ENCODE measurements at regions not wholly inside any gene's neighbourhood (a gene's known extent, or its start where the extent isn't known, plus 50 kb on each side); places are given as distances from the start of the nearest gene placed in this dataset.
A peak's percentile ranks its signal among the peaks of the same experiment; 100 is the strongest.
"Not testable (repeated sequence)": the region's sequence is repeated elsewhere in the genome, so short reads cannot be mapped to it uniquely, and the experiment has no call there.

- in situ Hi-C loops (cut with MboI; ENCODE audit: low sequenced_read_pairs), result no loop called here
- Histone ChIP-seq H3K4me1 (no peaks in the 10 kb centered on the region), H3K27me3 (ENCODE audit: low read depth) (no peaks in the 10 kb centered on the region), H3K9me3 (no peaks in the 10 kb centered on the region), H3K4me3 (no peak overlapping the region), H3K36me3 (replicated peaks) (no peaks in the 10 kb centered on the region)
- no peak for DNase-seq (ENCODE audit: low spot score in 2 of 2)
Observed at GRCh38 chr4:154033921-154034320, 245.0 kb upstream of the SFRP2 start.

GRCh38 chr4:154032914-154033313 lies 244.0 kb upstream of the SFRP2 start:
- Histone ChIP-seq H3K27me3 (ENCODE audit: low read depth) (no peaks in the 10 kb centered on the region), H3K4me1 (no peaks in the 10 kb centered on the region), H3K36me3 (replicated peaks) (no peaks in the 10 kb centered on the region), H3K9me3 (no peaks in the 10 kb centered on the region), H3K4me3 (no peak overlapping the region)
- in situ Hi-C loops (cut with MboI; ENCODE audit: low sequenced_read_pairs), result no loop called here
- DNase-seq (ENCODE audit: low spot score in 2 of 2), result no peak

- no peak for DNase-seq (ENCODE audit: low spot score in 2 of 2)
- Histone ChIP-seq H3K9me3 (no peaks in the 10 kb centered on the region), H3K27me3 (ENCODE audit: low read depth) (peaks cover 5% of the 10 kb centered on the region), H3K36me3 (replicated peaks) (no peaks in the 10 kb centered on the region), H3K4me3 (no peak overlapping the region), H3K4me1 (no peaks in the 10 kb centered on the region)
- in situ Hi-C loops (cut with MboI; ENCODE audit: low sequenced_read_pairs), result no loop called here
Observed at GRCh38 chr4:154030746-154031145, 241.9 kb upstream of the SFRP2 start.

GRCh38 chr4:154030152-154030551 lies 241.3 kb upstream of the SFRP2 start:
- in situ Hi-C loops (cut with MboI; ENCODE audit: low sequenced_read_pairs), result no loop called here

GRCh38 chr4:154029171-154029570 lies 240.3 kb upstream of the SFRP2 start:
- Histone ChIP-seq H3K4me1 (no peaks in the 10 kb centered on the region), H3K4me3 (no peak overlapping the region), H3K9me3 (no peaks in the 10 kb centered on the region), H3K36me3 (replicated peaks) (no peaks in the 10 kb centered on the region), H3K27me3 (ENCODE audit: low read depth) (peaks cover 5% of the 10 kb centered on the region)
- no peak for DNase-seq (ENCODE audit: low spot score in 2 of 2)
- in situ Hi-C loops (cut with MboI; ENCODE audit: low sequenced_read_pairs), result no loop called here

More at GRCh38 chr4:154030152-154030551, 241.3 kb upstream of the SFRP2 start:
- Histone ChIP-seq H3K4me3 (no peak overlapping the region), H3K27me3 (ENCODE audit: low read depth) (peaks cover 5% of the 10 kb centered on the region), H3K36me3 (replicated peaks) (no peaks in the 10 kb centered on the region), H3K9me3 (no peaks in the 10 kb centered on the region), H3K4me1 (no peaks in the 10 kb centered on the region)
- no peak for DNase-seq (ENCODE audit: low spot score in 2 of 2)

- Histone ChIP-seq H3K4me3 (no peak overlapping the region), H3K36me3 (replicated peaks) (no peaks in the 10 kb centered on the region), H3K9me3 (no peaks in the 10 kb centered on the region), H3K4me1 (no peaks in the 10 kb centered on the region), H3K27me3 (ENCODE audit: low read depth) (peaks cover 5% of the 10 kb centered on the region)
- no peak for DNase-seq (ENCODE audit: low spot score in 2 of 2)
- in situ Hi-C loops (cut with MboI; ENCODE audit: low sequenced_read_pairs), result no loop called here
Observed at GRCh38 chr4:154025110-154025509, 236.2 kb upstream of the SFRP2 start.

GRCh38 chr4:154024097-154024694 lies 235.3 kb upstream of the SFRP2 start:
- peaks cover 5% of the 10 kb centered on the region for H3K27me3 ChIP-seq (ENCODE audit: low read depth)

GRCh38 chr4:154023671-154024070 lies 234.8 kb upstream of the SFRP2 start:
- DNase-seq (ENCODE audit: low spot score in 2 of 2); H3K4me3 ChIP-seq; H3K4me1 ChIP-seq; H3K36me3 ChIP-seq (replicated peaks); H3K27me3 ChIP-seq (ENCODE audit: low read depth); H3K9me3 ChIP-seq; in situ Hi-C loops (cut with MboI; ENCODE audit: low sequenced_read_pairs): not testable (repeated sequence)

More at GRCh38 chr4:154024097-154024694, 235.3 kb upstream of the SFRP2 start:
- in situ Hi-C loops (cut with MboI; ENCODE audit: low sequenced_read_pairs), result no loop called here
- peak in 1 of 2 experiments; percentile 19 for DNase-seq (ENCODE audit: low spot score in 2 of 2)
- H3K9me3 ChIP-seq, result no peaks in the 10 kb centered on the region
- no peaks in the 10 kb centered on the region for H3K36me3 ChIP-seq (replicated peaks)
- H3K4me1 ChIP-seq, result no peaks in the 10 kb centered on the region
- H3K4me3 ChIP-seq, result no peak overlapping the region

- in situ Hi-C loops (cut with MboI; ENCODE audit: low sequenced_read_pairs), result no loop called here
- Histone ChIP-seq H3K36me3 (replicated peaks) (no peaks in the 10 kb centered on the region), H3K4me3 (no peak overlapping the region), H3K4me1 (no peaks in the 10 kb centered on the region), H3K27me3 (ENCODE audit: low read depth) (no peaks in the 10 kb centered on the region), H3K9me3 (no peaks in the 10 kb centered on the region)
- no peak for DNase-seq (ENCODE audit: low spot score in 2 of 2)
Observed at GRCh38 chr4:154019811-154020210, 230.9 kb upstream of the SFRP2 start.

GRCh38 chr4:154018659-154019058 lies 229.8 kb upstream of the SFRP2 start:
- Histone ChIP-seq H3K4me1 (no peaks in the 10 kb centered on the region), H3K36me3 (replicated peaks) (no peaks in the 10 kb centered on the region), H3K9me3 (no peaks in the 10 kb centered on the region), H3K27me3 (ENCODE audit: low read depth) (no peaks in the 10 kb centered on the region), H3K4me3 (no peak overlapping the region)
- DNase-seq (ENCODE audit: low spot score in 2 of 2), result peak in 1 of 2 experiments; percentile 22
- in situ Hi-C loops (cut with MboI; ENCODE audit: low sequenced_read_pairs), result no loop called here

GRCh38 chr4:154015578-154015977 lies 226.7 kb upstream of the SFRP2 start:
- no peaks in the 10 kb centered on the region for H3K4me1 ChIP-seq
- no peak for DNase-seq (ENCODE audit: low spot score in 2 of 2)
- in situ Hi-C loops (cut with MboI; ENCODE audit: low sequenced_read_pairs), result no loop called here
- H3K4me3 ChIP-seq, result no peak overlapping the region
- H3K36me3 ChIP-seq (replicated peaks), result no peaks in the 10 kb centered on the region
- no peaks in the 10 kb centered on the region for H3K9me3 ChIP-seq
- no peaks in the 10 kb centered on the region for H3K27me3 ChIP-seq (ENCODE audit: low read depth)

- Histone ChIP-seq H3K36me3 (replicated peaks) (no peaks in the 10 kb centered on the region), H3K4me1 (no peaks in the 10 kb centered on the region), H3K4me3 (no peak overlapping the region), H3K9me3 (no peaks in the 10 kb centered on the region), H3K27me3 (ENCODE audit: low read depth) (no peaks in the 10 kb centered on the region)
- no peak for DNase-seq (ENCODE audit: low spot score in 2 of 2)
- in situ Hi-C loops (cut with MboI; ENCODE audit: low sequenced_read_pairs), result no loop called here
Observed at GRCh38 chr4:154014407-154015321, 225.8 kb upstream of the SFRP2 start.

- DNase-seq (ENCODE audit: low spot score in 2 of 2), result no peak
- no peak overlapping the region for H3K4me3 ChIP-seq
- no peaks in the 10 kb centered on the region for H3K4me1 ChIP-seq
- in situ Hi-C loops (cut with MboI; ENCODE audit: low sequenced_read_pairs), result no loop called here
- H3K9me3 ChIP-seq, result no peaks in the 10 kb centered on the region
- no peaks in the 10 kb centered on the region for H3K36me3 ChIP-seq (replicated peaks)
- H3K27me3 ChIP-seq (ENCODE audit: low read depth), result no peaks in the 10 kb centered on the region
Observed at GRCh38 chr4:154013576-154013975, 224.7 kb upstream of the SFRP2 start.

GRCh38 chr4:154010371-154010770 lies 221.5 kb upstream of the SFRP2 start:
- Histone ChIP-seq H3K4me3 (no peak overlapping the region), H3K27me3 (ENCODE audit: low read depth) (no peaks in the 10 kb centered on the region), H3K36me3 (replicated peaks) (no peaks in the 10 kb centered on the region), H3K4me1 (no peaks in the 10 kb centered on the region), H3K9me3 (no peaks in the 10 kb centered on the region)
- in situ Hi-C loops (cut with MboI; ENCODE audit: low sequenced_read_pairs), result no loop called here
- DNase-seq (ENCODE audit: low spot score in 2 of 2), result no peak
